Adrenal gland (tissue), 5 donors: ENCODE measurements at regions not wholly inside any gene's neighbourhood (a gene's known extent, or its start where the extent isn't known, plus 50 kb on each side); places are given as distances from the start of the nearest gene placed in this dataset.

ENCODE experiments used
- CTCF ChIP-seq, 6 experiments: fragments of 450-650 bp in 4 of 6; fragments of 200-600 bp in 2 of 6; sonication (generic) in 1 of 6; IDR thresholded peaks; 1 replicate in 5 of 6; 2 replicates in 1 of 6; pipeline versions ENCODE4 v1.5.1 to v1.8.0; 2016 to 2021; ENCODE audit warnings: antibody characterized with exemption in 6 of 6, mild to moderate bottlenecking in 2 of 6, moderate library complexity in 1 of 6
- POLR2A ChIP-seq, 2 donors: fragments of 450-650 bp; IDR thresholded peaks; one replicate each; pipeline ENCODE4 v1.6.1; 2017; ENCODE audit warnings: antibody characterized with exemption in 2 of 2, mild to moderate bottlenecking in 2 of 2, moderate library complexity in 1 of 2
- donor health status: DM: no; HTN: no; CAD: no.

- TF ChIP-seq CTCF (IDR thresholded peaks at IDR 0.05) (no peak), POLR2A (IDR thresholded peaks at IDR 0.05) (no peak)
Measured at GRCh38 chr11:42576318-42576717, 735.5 kb upstream of the API5 start.
